H1 (cell line): ENCODE measurements at regions not wholly inside any gene's neighbourhood (a gene's known extent, or its start where the extent isn't known, plus 50 kb on each side); places are given as distances from the start of the nearest gene placed in this dataset.

ENCODE experiments used
- GTF2F1 ChIP-seq: IDR thresholded peaks from 2 replicates; pipeline ENCODE4 v1.6.1; 2012; ENCODE audit warnings: low read depth, low read length, improper control_type of control experiment, borderline replicate concordance
- MAFK ChIP-seq: IDR thresholded peaks from 2 replicates; pipeline ENCODE4 v1.6.1; 2012; ENCODE audit warnings: low read depth, mild to moderate bottlenecking, improper control_type of control experiment, low read length
- NANOG ChIP-seq: IDR thresholded peaks from 2 replicates; pipeline ENCODE4 v1.6.1; 2011; ENCODE audit warnings: low read length, low read depth, mild to moderate bottlenecking, inconsistent platforms; ENCODE audit not compliant: insufficient read depth, poor library complexity, severe bottlenecking

- TF ChIP-seq NANOG (no peak), GTF2F1 (no peak), MAFK (no peak)
These were observed 219.8 kb downstream of the TFCP2L1 start (continued) for GRCh38 chr2:121065239-121065638.
